ENCODE measurements at regions not wholly inside any gene's neighbourhood (a gene's known extent, or its start where the extent isn't known, plus 50 kb on each side); places are given as distances from the start of the nearest gene placed in this dataset.

DNA sequence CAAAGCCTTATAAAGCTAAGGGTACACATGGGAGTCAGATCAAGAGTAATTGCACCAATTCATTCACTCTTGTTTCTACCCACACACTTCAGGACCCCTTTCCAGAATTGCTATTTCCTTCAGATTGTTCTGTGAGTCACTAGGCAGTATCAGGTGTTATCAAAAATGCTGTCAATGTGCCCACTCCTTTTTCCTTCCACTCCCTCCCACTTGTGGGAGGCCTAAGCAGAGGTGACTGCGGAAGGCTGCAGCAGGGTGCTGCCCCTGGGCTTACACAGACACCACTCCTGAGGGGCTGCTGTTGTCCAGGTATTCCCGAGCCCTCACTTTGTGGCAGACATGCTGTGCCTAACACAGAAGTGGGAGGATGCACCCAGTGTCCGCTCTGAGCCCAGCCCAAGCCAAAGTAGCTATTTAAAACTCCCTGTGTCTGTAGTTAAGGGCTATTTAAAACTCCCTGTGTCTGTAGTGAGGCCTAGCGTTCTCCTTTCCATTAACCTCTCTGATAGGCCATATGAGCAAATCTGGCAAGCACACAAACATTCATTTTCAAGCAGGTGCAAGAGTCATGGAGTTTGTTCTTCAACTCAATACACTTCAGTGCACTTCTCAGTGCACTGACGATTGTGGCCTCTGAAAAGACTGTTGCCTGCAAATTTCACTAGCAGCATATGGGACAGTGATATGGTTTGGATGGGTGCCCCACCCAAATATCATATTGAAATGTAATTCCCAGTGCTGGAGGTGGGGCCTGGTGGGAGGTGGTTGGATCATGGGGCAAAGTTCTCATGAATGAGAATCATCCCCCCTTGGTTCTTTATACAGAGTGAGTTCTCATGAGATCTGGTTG lies 117.8 kb downstream of the PHLDA1 start:
- Histone ChIP-seq H3K4me2 (no peak overlapping the region), H3K9me3 (ENCODE audit: low read depth) (no peaks in the 10 kb centered on the region), H3K79me2 (ENCODE audit: low read depth) (no peaks in the 10 kb centered on the region), H3F3A (ENCODE audit: low read depth) (no peaks in the 10 kb centered on the region), H4K20me1 (ENCODE audit: low read depth) (no peaks in the 10 kb centered on the region), H3K9ac (no peak overlapping the region), H3K27me3 (no peaks in the 10 kb centered on the region), H2AFZ (replicated peaks) (peak overlapping the region; percentile 57), H3K4me3 (no peak overlapping the region), H3K36me3 (no peaks in the 10 kb centered on the region), H3K4me1 (peaks cover 4% of the 10 kb centered on the region), H3K27ac (no peak overlapping the region)
- Mint-ChIP-seq H3K9me3 (no peaks in the 10 kb centered on the region), H3K27ac (no peak overlapping the region), H3K27me3 (ENCODE audit: insufficient read depth, low read depth) (no peaks in the 10 kb centered on the region), H3K36me3 (no peaks in the 10 kb centered on the region), H3K4me1 (peaks cover 19% of the 10 kb centered on the region), H3K4me3 (no peak overlapping the region)
- TF ChIP-seq EZH2phosphoT487 (IDR thresholded peaks at IDR 0.05), result no peak
- TF ChIP-seq, protein P1, sequence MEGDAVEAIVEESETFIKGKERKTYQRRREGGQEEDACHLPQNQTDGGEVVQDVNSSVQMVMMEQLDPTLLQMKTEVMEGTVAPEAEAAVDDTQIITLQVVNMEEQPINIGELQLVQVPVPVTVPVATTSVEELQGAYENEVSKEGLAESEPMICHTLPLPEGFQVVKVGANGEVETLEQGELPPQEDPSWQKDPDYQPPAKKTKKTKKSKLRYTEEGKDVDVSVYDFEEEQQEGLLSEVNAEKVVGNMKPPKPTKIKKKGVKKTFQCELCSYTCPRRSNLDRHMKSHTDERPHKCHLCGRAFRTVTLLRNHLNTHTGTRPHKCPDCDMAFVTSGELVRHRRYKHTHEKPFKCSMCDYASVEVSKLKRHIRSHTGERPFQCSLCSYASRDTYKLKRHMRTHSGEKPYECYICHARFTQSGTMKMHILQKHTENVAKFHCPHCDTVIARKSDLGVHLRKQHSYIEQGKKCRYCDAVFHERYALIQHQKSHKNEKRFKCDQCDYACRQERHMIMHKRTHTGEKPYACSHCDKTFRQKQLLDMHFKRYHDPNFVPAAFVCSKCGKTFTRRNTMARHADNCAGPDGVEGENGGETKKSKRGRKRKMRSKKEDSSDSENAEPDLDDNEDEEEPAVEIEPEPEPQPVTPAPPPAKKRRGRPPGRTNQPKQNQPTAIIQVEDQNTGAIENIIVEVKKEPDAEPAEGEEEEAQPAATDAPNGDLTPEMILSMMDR (IDR thresholded peaks at IDR 0.05), result no peak
- DNase-seq (ENCODE audit: low spot score), result no peak

- Histone ChIP-seq H3K9me3 (ENCODE audit: low read depth) (no peaks in the 10 kb centered on the region), H3K27ac (no peak overlapping the region), H3K9ac (no peak overlapping the region), H2AFZ (replicated peaks) (no peak overlapping the region), H3K27me3 (no peaks in the 10 kb centered on the region), H3K36me3 (no peaks in the 10 kb centered on the region), H3K79me2 (ENCODE audit: low read depth) (no peaks in the 10 kb centered on the region), H4K20me1 (ENCODE audit: low read depth) (no peaks in the 10 kb centered on the region), H3F3A (ENCODE audit: low read depth) (no peaks in the 10 kb centered on the region), H3K4me1 (no peaks in the 10 kb centered on the region), H3K4me2 (no peak overlapping the region), H3K4me3 (no peak overlapping the region)
- Mint-ChIP-seq H3K9me3 (no peaks in the 10 kb centered on the region), H3K27me3 (ENCODE audit: insufficient read depth, low read depth) (no peaks in the 10 kb centered on the region), H3K36me3 (no peaks in the 10 kb centered on the region), H3K4me1 (peaks cover 18% of the 10 kb centered on the region), H3K27ac (peak overlapping the region; percentile 88), H3K4me3 (peak overlapping the region; percentile 64)
- DNase-seq (ENCODE audit: low spot score), result no peak
- TF ChIP-seq, protein P1 (IDR thresholded peaks at IDR 0.05), result no peak
- TF ChIP-seq EZH2 (IDR thresholded peaks at IDR 0.05) (no peak), EZH2phosphoT487 (IDR thresholded peaks at IDR 0.05) (no peak)
These were observed 121.6 kb downstream of the PHLDA1 start for GRCh38 chr12:75909714-75910656.

DNA sequence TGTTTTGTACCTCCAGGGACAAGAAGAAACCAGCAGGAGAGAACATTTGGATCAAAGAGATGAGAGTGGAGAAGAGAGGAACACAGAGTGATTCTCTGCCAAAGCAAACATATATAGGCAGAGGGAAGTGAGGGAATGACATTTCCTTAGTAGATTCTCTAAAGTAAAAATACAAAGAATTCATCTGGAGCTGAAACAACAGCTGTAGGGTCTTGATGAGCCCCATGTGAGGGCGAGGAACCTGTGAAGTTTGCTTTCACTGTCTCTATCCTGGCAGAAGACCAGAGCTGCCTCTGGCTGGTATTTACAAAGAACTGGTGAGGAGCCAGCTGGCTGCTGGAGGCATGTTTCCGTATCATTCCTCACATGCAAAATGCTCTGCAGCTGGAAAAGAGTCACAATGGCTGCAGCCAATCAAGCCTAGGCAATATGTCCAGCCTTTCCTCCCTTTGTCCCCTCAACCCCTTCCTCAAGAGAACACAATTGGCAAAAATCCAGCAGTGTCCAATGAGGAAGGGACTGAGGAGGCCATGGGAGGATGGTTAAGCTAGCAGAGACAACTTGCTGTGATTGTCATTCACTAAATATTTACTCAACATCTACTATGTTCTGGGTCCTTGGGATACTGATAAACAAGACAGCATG lies 122.5 kb downstream of the PHLDA1 start:
- Histone ChIP-seq H3F3A (ENCODE audit: low read depth) (no peaks in the 10 kb centered on the region), H2AFZ (replicated peaks) (peak overlapping the region; percentile 7), H3K4me1 (no peaks in the 10 kb centered on the region), H3K9ac (no peak overlapping the region), H3K27ac (no peak overlapping the region), H4K20me1 (ENCODE audit: low read depth) (no peaks in the 10 kb centered on the region), H3K4me3 (no peak overlapping the region), H3K9me3 (ENCODE audit: low read depth) (no peaks in the 10 kb centered on the region), H3K79me2 (ENCODE audit: low read depth) (no peaks in the 10 kb centered on the region), H3K27me3 (no peaks in the 10 kb centered on the region), H3K4me2 (no peak overlapping the region), H3K36me3 (no peaks in the 10 kb centered on the region)
- Mint-ChIP-seq H3K27me3 (ENCODE audit: insufficient read depth, low read depth) (no peaks in the 10 kb centered on the region), H3K36me3 (no peaks in the 10 kb centered on the region), H3K9me3 (no peaks in the 10 kb centered on the region), H3K4me3 (peak overlapping the region; percentile 64), H3K4me1 (peaks cover 18% of the 10 kb centered on the region), H3K27ac (peak overlapping the region; percentile 88)
- no peak for TF ChIP-seq EZH2phosphoT487 (IDR thresholded peaks at IDR 0.05)
- TF ChIP-seq, protein P1 (IDR thresholded peaks at IDR 0.05), result no peak
- no peak for TF ChIP-seq EZH2 (IDR thresholded peaks at IDR 0.05)
- DNase-seq (ENCODE audit: low spot score), result no peak
